ENCODE measurements at regions not wholly inside any gene's neighbourhood (a gene's known extent, or its start where the extent isn't known, plus 50 kb on each side); places are given as distances from the start of the nearest gene placed in this dataset.

DNA sequence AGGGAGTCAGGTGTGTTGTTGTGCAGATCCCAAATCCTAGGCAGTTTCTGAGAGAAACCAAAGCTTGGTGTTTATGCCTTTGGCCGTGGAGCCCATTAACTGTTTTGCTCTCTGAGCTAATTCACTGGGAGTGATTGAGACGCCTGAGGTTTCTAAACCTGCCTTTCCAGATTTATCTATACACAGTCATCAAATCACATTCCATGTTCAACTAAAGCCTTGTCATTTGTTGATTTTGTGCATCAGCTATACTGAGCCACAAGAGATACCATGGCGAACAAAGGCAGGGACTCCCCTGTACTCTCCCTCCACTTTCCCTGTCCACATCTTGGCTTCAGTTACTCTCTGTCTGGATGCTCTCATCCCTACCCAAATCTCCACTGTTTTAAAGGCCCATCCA is 229.7 kb upstream of the PMEPA1 start:
- DNase-seq: no peak

DNA sequence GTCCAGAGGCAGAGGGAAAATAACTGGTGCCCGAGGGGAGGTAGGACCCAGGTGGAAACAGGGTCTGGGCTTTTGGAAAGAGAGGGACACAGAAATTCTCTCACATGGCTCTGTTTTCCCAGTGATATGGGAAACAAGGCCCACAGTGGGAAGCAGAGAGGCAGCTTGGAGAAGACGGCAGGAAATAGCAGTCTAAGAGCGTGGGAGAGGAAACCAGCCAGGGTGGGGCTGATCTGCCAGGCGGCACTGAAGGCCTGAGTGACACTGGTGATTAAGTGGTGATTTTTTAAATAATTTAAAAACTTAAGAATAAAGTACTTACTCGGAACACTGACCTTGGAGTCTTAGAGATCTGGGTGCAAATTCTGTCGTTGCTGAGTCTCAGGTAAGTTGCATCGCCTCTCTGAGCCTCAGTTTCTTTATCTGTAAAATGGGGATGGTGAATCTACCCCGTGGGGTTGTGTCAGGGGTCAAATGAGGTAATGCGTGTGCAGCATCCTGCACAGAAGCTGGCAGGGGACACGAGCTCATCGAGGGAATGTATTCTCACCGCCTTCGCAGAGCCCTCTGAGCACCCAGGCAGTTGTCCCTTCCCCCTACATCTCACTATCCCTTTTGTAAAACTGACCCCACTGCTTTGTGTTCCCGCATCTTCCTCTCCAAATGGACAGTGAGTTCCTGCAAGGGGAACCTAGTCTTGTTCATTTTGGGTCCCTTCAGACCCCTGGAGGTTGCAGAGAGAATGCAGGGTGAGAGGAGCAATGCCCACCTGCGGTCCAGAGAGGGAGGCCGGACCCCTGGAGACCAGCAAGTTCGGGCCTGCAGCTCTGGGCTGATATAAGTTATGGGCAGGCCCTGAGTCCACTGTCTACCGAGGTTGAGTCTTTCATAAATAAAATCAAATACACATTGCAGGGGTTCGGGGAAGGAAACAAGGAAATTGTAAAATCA is 228.6 kb upstream of the PMEPA1 start:
- DNase-seq: no peak

DNA sequence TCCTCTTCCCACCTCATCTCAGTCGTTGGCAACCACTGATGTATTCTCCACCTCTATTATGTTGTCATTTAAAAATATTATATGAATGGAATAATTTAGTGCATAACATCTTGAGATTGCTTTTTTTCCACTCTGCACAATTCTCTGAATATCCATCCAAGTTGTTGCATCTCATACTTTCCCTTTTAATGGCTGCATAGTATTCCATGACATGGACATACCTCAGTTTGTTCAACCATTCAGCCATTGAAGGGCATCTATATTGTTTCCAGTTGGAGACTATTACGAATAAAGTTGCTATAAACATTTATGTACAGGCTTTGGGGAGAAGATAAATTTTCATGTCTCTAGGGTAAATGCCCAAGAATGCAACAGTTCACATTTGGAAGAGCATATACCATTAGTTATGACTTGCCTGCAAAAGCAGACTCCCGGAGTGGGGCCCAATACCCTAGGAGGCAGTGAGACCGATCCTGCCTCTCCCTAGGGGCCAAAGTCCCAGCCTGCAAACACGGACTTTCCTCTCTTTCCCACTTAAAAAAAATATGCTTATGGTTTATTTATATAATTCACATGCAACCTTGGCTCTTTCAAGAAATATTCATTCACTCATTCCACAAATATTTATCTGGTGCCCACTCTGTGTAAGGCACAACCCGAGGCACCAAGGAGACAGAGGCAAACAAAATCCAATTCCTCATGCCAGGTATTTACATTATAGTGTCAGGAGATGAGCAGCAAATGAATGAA is 227.0 kb upstream of the PMEPA1 start:
- DNase-seq: no peak

DNA sequence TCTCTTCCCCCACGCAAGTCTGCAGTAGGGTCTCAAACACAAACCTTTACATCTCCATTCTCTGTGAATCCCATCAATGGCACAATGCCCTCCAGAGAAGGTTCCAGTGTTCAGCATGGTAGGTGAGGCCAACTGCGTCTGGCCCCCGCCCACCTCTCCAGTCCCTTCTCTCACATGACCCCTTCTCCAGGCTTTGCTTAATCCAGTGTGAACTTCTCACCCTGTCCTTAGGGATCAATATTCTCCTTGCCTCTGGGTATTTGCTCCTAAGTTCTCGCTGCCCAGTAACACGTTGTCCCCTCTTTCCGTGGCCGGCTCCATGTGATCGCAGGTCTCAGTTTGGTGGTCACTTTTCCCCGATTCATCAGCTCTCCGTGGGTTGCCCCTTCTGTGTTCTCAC is 225.1 kb upstream of the PMEPA1 start:
- DNase-seq: no peak

DNA sequence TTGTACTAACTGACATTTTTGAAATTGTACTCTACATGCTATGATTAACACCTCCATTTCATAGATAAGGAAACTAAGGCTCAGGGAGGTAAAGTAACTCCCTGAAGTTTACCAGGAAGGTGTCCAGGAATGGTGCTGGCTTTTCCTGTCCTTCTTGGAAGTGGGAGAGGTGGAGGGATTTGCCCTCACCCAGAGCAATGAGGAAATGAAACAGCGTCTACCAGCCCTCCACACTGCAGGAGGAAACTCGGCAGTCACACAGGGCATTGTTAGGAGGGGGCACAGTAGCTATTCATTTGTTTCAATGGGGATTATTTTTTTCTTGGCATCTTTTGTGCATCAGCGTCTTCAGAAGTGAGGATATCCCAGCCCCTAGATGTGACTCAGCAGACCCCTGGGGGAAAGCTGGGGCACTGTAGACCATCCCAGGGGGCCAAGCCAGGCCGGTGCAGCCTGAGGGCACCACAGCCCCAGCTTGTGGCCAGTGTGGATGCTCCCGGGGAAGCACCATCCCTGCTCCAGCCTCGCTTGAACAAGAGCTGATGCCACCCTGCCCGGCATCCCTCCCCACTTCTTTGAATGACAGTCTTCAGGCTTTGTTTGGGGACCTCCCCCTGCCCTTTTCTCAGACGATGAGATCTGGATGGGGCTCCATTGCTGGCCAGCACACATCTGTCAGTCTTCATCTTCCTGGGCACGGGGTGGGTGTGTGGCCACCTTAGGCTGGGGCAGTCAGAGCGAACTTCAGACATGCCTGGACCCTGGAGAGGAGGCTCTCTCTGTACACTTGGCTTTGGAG is 224.4 kb upstream of the PMEPA1 start:
- DNase-seq: no peak

DNA sequence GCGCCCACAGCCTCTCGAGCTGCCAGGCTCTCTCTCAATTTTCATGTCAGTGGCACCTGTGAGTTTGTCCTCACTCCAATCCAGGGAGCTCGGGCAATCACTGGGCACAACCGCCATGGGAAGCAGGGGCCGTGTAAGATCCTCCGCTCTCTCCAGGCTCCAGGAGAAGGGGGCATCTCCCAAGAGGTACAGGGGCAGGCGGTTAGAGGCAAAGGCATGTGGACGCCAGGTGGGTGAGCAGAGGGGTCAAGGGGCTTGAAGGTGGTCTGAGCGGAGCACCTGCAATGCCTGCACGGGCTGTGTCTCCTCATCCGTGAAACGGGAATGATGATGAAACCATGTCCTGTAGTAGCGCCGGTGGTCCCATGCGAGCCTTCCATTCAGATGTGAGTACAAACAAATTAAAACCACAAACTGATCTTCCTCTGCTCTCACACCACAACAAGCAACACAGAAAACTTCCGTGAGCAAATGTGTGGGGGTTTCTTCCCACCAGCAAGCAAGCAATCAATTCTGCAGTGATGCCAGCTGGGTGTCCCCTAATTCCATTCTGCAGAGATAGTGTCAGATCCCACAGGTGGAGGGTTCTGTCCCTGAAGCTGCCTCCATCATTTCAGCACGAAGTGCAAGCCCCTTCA is 222.5 kb upstream of the PMEPA1 start:
- DNase-seq: no peak

DNA sequence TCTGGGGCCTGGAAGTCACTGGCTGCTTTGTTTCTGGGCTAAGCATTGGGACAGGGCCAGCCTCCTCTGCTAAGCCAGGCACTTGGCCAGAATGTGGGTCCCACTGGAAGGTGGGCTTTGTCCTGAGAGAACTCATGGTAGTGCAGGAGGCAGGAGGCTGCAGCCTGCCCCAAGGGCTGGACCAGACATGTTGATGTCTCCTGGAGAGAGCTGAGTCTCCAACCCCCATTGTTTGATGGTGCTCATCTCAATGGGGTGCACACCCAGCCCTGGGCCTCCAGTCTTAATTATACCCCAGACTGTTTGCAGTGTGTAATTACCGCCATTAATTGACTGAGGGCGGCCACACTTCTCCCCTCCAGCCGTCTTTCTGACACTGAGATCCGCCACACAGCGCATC is 220.5 kb upstream of the PMEPA1 start:
- DNase-seq: no peak

DNA sequence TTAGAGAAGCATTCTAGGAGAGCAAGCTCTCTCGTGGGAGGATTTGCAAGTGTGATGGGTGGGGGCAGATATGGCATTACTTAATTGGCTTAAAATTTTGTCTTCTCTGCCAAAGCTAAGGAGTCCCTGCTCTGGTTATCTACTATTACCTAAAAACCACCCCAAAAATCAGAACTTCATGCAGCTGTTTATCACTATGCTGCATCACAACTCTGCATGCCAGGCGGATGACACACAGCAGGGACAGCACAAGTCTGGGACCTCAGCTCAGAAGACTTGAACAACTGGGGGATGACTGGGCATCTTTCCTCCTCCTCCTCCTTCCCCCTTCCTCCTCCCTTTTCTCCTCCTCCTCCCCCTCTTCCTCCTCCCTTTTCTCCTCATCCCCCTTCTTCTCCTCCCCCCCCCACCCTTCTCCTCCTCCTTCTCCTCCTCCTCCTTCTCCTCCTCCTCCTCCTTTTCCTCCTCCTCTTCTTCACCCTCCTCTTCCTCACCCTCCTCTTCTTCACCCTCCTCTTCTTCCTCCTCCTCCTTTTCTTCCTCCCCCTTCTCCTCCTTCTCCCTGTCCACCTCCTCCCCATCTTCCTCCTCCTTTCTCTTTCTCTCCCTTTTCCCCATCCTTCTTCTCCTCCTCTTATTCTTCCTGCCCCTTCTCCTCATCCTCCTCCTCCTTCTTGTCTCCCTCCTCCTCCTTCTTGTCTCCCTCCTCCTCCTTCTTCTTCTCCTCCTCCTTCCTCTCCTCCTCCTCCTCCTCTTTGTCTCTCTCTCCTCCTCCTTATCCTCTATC is 218.6 kb upstream of the PMEPA1 start:
- DNase-seq: no peak

DNA sequence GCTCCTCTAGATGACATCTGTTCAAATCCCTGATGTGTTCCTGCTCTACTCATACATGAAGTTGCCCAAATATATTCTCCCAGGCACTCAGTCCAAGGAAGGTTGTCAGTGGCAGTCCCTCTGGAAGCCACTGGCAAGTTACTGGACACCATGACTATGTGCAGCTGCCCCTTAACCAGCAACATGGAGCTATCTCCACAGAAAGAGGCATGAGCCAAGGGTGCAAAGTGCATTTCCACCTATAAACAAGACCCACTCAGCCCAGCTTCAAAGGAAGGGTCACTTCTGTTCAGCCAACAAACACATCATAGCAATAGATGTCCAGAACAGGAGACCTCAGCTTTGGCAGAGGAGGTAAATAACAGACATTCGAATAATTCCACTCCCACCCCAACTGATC is 217.6 kb upstream of the PMEPA1 start:
- DNase-seq: no peak

DNA sequence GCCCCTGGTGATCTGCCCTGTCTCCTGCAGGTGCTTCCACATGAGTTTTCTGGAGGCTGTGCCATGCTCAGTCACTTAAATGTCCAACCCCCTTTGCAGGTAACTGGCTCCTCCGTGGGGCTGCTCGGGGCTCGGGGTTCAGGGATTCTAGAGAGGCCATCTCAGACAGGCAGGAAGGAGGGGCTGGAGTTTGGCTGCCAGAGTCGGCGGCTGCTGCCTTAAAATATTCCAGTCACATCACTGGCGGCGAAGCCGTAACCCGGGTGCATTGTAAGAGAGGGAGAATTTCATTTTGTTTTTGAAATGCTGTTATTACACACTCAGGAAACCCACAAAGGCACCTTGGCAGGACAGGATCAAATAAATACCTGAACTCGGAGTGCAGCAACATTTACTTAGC is 212.9 kb upstream of the PMEPA1 start:
- no peak for DNase-seq

DNA sequence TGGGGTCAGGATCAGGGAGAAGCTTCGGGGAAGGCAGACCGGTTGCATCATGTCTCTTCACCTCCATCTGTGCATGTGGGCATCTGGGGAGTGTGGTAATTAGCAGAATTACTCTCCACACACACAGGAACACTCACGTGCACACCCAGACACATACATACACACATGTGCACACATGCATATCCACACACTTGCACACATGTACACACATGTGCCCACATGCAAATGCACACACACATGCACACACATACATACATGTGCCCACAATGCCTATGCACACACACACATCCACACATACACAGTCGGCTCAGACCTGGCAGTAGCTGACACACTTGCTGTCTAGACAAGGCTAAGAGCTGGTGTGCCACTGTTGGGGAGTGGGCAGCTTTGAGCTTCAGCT is 212.3 kb upstream of the PMEPA1 start:
- DNase-seq: no peak

DNA sequence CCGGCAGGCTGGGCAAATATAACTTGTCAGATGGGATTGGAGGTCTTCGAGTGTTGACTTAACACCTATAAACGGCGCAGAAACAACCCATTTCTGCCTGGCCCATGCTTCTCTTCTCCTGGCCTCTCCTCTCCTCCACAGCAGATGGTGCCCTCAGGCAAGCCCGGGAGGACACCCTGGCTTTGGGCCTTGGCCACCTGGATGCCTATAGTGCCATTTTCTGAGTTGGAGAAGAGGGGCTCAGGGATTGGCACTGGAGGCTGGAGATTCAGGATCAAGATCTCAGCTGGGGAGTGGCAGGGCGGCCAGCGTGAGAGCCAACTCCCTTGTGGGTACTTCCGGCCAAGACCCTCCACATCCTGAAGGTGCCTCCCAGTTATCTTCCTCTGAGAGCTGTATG is 211.9 kb upstream of the PMEPA1 start:
- DNase-seq: no peak

DNA sequence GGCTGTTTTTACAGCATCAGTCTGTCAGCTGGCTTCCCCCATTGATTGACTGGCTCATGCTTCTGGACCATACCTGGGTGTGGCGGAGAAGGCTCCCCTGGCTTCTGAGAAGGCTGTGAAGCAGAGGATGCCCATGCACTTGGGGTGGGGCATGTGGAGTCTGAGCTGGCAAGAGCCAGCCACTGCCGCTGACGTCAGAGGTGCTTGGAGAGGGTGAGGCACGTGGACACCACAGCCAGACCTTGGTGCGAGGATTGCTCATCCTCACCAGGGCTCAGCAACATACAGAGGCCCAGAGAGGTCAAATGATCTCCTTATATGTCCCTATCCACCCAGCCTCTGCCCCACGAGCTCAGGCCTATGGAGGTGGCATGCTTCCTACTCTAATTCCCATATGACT is 211.2 kb upstream of the PMEPA1 start:
- DNase-seq: no peak

DNA sequence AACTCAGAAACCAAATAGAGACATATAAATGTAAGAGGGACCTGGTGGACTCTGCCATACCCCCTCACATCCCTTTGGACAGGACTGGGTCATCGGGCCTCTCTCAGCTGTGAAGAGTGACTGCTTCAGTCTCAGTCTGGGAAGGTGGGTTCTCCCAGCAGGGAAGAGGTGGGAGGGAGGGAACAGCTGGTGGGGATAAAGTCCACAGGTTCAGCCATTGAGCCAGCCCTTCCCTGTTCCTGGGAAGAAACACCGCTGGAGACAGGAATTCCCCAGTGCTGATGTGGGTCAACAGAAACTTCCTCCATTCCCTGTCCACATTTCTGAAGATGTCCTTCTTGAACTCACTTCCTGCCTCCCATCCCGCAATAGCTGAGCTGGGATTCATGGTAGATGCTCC is 209.2 kb upstream of the PMEPA1 start:
- DNase-seq: no peak

DNA sequence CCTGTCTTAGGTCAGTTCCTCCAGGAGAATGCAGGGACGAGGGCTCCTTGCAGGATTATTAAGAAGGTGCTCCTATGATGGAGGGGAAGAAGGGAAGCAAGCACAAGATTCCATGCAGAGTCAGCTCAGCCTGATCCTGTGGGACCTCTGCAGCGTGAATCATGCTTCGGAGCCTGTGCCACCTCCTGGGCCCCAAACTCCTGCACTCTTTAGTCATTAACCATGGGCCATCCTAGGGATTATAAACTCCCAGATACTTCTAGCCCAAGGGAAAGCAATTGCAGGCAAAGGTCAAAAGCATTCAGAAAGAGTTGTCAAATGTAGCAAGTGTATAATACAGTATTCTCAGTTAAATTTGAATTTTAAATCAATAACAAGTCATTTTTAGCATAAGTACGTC is 208.7 kb upstream of the PMEPA1 start:
- DNase-seq: no peak

DNA sequence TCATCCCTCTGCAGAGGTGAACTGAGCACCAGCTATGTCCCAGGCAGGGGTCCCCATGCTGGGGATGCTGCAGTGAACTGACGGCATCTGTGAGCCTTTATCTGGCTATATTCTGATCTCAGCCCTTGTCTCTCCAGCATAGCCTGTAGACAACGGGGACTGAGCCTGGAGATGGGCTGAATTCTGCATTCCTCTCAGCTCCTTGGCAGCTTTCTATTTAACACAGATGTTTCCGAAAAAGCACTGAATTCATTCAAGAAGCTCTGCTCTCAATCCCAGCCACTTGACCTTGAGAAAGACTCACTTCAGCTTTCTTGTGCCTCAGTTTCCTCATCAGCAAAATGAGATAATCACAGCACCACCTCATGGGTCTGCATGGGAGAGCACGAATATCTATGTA is 204.4 kb upstream of the PMEPA1 start:
- DNase-seq: no peak

DNA sequence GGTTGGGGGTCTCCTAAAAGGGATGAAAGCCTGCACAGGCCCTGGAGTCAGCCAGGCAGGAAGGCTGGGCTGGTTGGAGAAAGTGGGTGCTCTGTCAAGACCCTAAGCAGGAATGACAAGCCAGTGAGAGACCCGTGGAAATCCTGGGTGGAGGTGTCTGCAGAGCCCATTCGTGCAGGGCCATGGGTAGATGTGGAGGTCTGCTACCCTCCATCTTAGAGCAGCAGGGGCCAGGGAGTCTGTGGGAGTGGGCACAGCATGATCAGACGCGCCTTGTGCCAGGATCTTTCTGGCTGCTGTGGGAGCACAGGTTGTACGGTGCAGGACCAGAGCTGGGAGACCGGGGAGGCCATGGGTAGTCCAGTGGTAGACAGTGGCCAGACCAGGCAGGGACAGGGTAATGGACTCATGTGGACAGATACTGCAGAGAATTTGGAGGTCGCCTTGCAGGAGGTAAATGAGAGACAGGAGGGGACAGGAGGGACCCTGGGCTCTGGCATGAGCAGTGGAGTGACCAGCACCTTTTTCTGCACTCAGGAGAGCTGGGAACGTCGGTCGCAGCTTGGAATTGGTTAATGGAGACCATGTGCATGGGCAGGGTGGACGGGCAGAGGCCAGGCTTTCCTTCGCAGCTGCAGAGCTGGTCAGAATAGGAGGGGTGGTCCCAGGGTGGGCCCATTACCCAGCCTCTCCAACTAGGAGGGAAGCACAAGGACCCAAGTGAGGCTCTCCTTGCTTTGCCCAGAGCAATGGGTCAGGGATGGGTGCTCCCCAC is 203.5 kb upstream of the PMEPA1 start:
- no peak for DNase-seq

DNA sequence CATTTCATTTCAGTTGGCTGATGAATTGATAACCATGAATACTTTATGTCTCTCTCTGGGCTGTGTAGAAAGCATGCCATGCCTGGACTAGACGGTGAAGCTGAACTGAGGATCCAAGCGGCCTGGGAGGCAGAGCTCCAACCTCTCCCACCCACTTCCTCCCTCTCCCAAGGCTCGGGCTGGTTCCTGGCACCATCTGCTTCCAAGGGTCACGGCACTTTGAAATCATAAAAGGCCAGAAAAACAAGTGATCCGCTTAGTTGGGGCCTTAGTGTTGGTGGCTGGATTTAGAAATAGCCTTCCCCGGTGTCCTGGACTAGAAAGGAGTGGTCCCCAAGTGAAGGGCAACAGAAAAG is 202.4 kb upstream of the PMEPA1 start:
- no peak for DNase-seq

DNA sequence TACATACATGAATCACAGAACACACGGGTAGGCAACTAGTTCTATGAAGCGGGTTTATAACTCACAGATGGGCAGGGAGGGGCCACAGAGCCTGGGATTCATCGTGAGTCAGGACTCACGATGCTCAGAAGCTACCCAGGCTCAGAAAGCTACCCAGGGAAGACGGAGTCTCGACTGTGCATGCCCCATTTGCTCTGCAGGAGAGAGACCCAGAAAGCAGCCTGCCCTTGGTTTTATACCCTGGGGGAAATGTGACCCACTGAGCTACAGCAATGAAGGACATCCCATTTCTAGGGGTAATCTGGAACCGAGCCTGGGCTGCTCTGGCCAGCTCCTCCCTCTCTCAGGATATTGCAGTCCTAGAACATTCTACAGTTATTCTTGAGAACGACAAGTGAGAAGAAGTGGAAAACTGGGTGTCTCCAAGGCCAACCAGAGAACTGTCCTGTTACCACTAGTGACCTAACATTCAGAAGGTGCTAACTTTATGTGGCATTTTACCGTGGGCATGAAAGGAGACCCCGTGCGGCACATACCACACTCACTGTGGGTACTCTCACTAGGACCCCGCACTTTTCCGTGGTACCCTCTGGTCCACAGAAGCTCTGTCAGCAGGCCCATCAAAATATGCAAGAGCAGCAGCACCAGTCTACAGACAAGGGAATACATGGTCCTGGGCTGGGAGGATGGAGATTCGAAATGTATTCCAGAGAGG is 201.9 kb upstream of the PMEPA1 start:
- no peak for DNase-seq

DNA sequence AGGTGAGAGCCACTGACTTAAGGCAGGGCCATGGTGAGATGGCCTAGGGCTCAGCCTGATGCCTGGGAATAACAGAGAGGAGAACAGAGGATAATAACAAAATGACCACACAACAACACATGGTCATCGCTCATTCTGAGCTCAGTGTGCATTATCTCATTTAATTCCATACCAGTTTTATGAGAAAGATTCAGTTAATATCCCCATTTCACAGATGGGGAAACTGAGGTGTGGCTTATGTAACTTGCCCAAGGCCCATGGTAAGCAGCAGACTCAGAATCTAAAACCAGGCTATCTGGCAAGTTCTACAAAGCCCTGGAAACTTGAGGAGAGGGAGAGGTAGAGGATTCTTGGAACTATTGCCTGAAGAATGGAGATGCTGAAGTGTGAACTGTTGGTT is 200.9 kb upstream of the PMEPA1 start:
- DNase-seq: no peak
